HS-5 (cell line): ENCODE measurements at regions not wholly inside any gene's neighbourhood (a gene's known extent, or its start where the extent isn't known, plus 50 kb on each side); places are given as distances from the start of the nearest gene placed in this dataset.

Experiments
- DNase-seq: peaks from one replicate; pipeline ENCODE4 v3.0.0-alpha.2; 2012; ENCODE audit warnings: low read depth

GRCh38 chr15:69818529-69818928 lies 279.2 kb downstream of the TLE3 start:
- DNase-seq = no peak

- no peak for DNase-seq
Observed at GRCh38 chr15:69819371-69819770, 278.3 kb downstream of the TLE3 start.

GRCh38 chr15:69820819-69821218 lies 276.9 kb downstream of the TLE3 start:
- DNase-seq = no peak

GRCh38 chr15:69823223-69823907 lies 274.4 kb downstream of the TLE3 start:
- no peak for DNase-seq

GRCh38 chr15:69824075-69824876 lies 273.4 kb downstream of the TLE3 start:
- DNase-seq = no peak

GRCh38 chr15:69824877-69825406 lies 272.8 kb downstream of the TLE3 start:
- no peak for DNase-seq

GRCh38 chr15:69825941-69826818 lies 271.5 kb downstream of the TLE3 start:
- DNase-seq = no peak

GRCh38 chr15:69826819-69827175 lies 270.9 kb downstream of the TLE3 start:
- no peak for DNase-seq

- no peak for DNase-seq
Observed at GRCh38 chr15:69827751-69828150, 270.0 kb downstream of the TLE3 start.

- DNase-seq = no peak
Observed at GRCh38 chr15:69828181-69828828, 269.4 kb downstream of the TLE3 start.

GRCh38 chr15:69829974-69830373 lies 267.7 kb downstream of the TLE3 start:
- no peak for DNase-seq

GRCh38 chr15:69830430-69830829 lies 267.3 kb downstream of the TLE3 start:
- DNase-seq = no peak

- DNase-seq = no peak
Observed at GRCh38 chr15:69830876-69831275, 266.8 kb downstream of the TLE3 start.

- DNase-seq = no peak
Observed at GRCh38 chr15:69834267-69834666, 263.4 kb downstream of the TLE3 start.

- no peak for DNase-seq
Observed at GRCh38 chr15:69834761-69835160, 263.0 kb downstream of the TLE3 start.

GRCh38 chr15:69836048-69836447 lies 261.7 kb downstream of the TLE3 start:
- no peak for DNase-seq

GRCh38 chr15:69836526-69837230 lies 261.0 kb downstream of the TLE3 start:
- no peak for DNase-seq

GRCh38 chr15:69838338-69838737 lies 259.4 kb downstream of the TLE3 start:
- no peak for DNase-seq

GRCh38 chr15:69838994-69839393 lies 258.7 kb downstream of the TLE3 start:
- no peak for DNase-seq

GRCh38 chr15:69841113-69841828 lies 256.4 kb downstream of the TLE3 start:
- DNase-seq = no peak

GRCh38 chr15:69842851-69843250 lies 254.9 kb downstream of the TLE3 start:
- no peak for DNase-seq
